ENCODE measurements at regions not wholly inside any gene's neighbourhood (a gene's known extent, or its start where the extent isn't known, plus 50 kb on each side); places are given as distances from the start of the nearest gene placed in this dataset.
"Not testable (repeated sequence)": the region's sequence is repeated elsewhere in the genome, so short reads cannot be mapped to it uniquely, and the experiment has no call there.

- FAIRE-seq = no peak
- DNase-seq (ENCODE audit: insufficient read length) = no peak
- no peak for TF ChIP-seq POLR2AphosphoS5 (IDR thresholded peaks at IDR 0.05; ENCODE audit: low read depth, low read length)
- no peak for TF ChIP-seq TAF1 (IDR thresholded peaks at IDR 0.05; ENCODE audit: borderline replicate concordance, low read depth, low read length)
- TF ChIP-seq POLR2A (IDR thresholded peaks at IDR 0.05; ENCODE audit: low read depth, low read length) = no peak
Observed at GRCh38 chr9:96156171-96156974, 145.6 kb downstream of the HSD17B3 start.

- DNase-seq (ENCODE audit: insufficient read length) (no peak), FAIRE-seq (no peak)
- TF ChIP-seq POLR2A (IDR thresholded peaks at IDR 0.05; ENCODE audit: low read depth, low read length) = no peak
- no peak for TF ChIP-seq POLR2AphosphoS5 (IDR thresholded peaks at IDR 0.05; ENCODE audit: low read depth, low read length)
- no peak for TF ChIP-seq TAF1 (IDR thresholded peaks at IDR 0.05; ENCODE audit: borderline replicate concordance, low read depth, low read length)
Observed at GRCh38 chr9:96154081-96154480, 147.9 kb downstream of the HSD17B3 start.

GRCh38 chr9:96152550-96152949, 149.4 kb downstream of the HSD17B3 start:
- FAIRE-seq (no peak), DNase-seq (ENCODE audit: insufficient read length) (no peak)
- TF ChIP-seq TAF1 (IDR thresholded peaks at IDR 0.05; ENCODE audit: borderline replicate concordance, low read depth, low read length) = no peak
- TF ChIP-seq POLR2AphosphoS5 (IDR thresholded peaks at IDR 0.05; ENCODE audit: low read depth, low read length) = no peak
- TF ChIP-seq POLR2A (IDR thresholded peaks at IDR 0.05; ENCODE audit: low read depth, low read length) = no peak

GRCh38 chr9:96150324-96151227, 151.4 kb downstream of the HSD17B3 start:
- TF ChIP-seq POLR2AphosphoS5 (IDR thresholded peaks at IDR 0.05; ENCODE audit: low read depth, low read length) (no peak), POLR2A (IDR thresholded peaks at IDR 0.05; ENCODE audit: low read depth, low read length) (no peak), TAF1 (IDR thresholded peaks at IDR 0.05; ENCODE audit: borderline replicate concordance, low read depth, low read length) (no peak)
- no peak for FAIRE-seq
- DNase-seq (ENCODE audit: insufficient read length) = no peak

GRCh38 chr9:96149533-96150280, 152.3 kb downstream of the HSD17B3 start:
- no peak for TF ChIP-seq POLR2A (IDR thresholded peaks at IDR 0.05; ENCODE audit: low read depth, low read length)
- no peak for TF ChIP-seq TAF1 (IDR thresholded peaks at IDR 0.05; ENCODE audit: borderline replicate concordance, low read depth, low read length)
- TF ChIP-seq POLR2AphosphoS5 (IDR thresholded peaks at IDR 0.05; ENCODE audit: low read depth, low read length) = no peak
- FAIRE-seq = no peak
- no peak for DNase-seq (ENCODE audit: insufficient read length)

- no peak for TF ChIP-seq TAF1 (IDR thresholded peaks at IDR 0.05; ENCODE audit: borderline replicate concordance, low read depth, low read length)
- TF ChIP-seq POLR2AphosphoS5 (IDR thresholded peaks at IDR 0.05; ENCODE audit: low read depth, low read length) = no peak
- no peak for TF ChIP-seq POLR2A (IDR thresholded peaks at IDR 0.05; ENCODE audit: low read depth, low read length)
- DNase-seq (ENCODE audit: insufficient read length) (no peak), FAIRE-seq (no peak)
Observed at GRCh38 chr9:96148634-96149532, 153.1 kb downstream of the HSD17B3 start.

- FAIRE-seq; DNase-seq (ENCODE audit: insufficient read length): not testable (repeated sequence)
Observed at GRCh38 chr9:96147029-96147428, 154.9 kb downstream of the HSD17B3 start.

GRCh38 chr9:96141666-96142065, 160.3 kb downstream of the HSD17B3 start:
- no peak for FAIRE-seq
- TF ChIP-seq TAF1 (IDR thresholded peaks at IDR 0.05; ENCODE audit: borderline replicate concordance, low read depth, low read length) = no peak
- TF ChIP-seq POLR2A (IDR thresholded peaks at IDR 0.05; ENCODE audit: low read depth, low read length) = no peak
- TF ChIP-seq POLR2AphosphoS5 (IDR thresholded peaks at IDR 0.05; ENCODE audit: low read depth, low read length) = no peak
- no peak for DNase-seq (ENCODE audit: insufficient read length)

- TF ChIP-seq POLR2A (IDR thresholded peaks at IDR 0.05; ENCODE audit: low read depth, low read length) (no peak), POLR2AphosphoS5 (IDR thresholded peaks at IDR 0.05; ENCODE audit: low read depth, low read length) (no peak)
- no peak for FAIRE-seq
- no peak for DNase-seq (ENCODE audit: insufficient read length)
Observed at GRCh38 chr9:96141128-96141474, 160.9 kb downstream of the HSD17B3 start.

GRCh38 chr9:96140296-96141127, 161.5 kb downstream of the HSD17B3 start:
- no peak for TF ChIP-seq POLR2A (IDR thresholded peaks at IDR 0.05; ENCODE audit: low read depth, low read length)
- no peak for TF ChIP-seq POLR2AphosphoS5 (IDR thresholded peaks at IDR 0.05; ENCODE audit: low read depth, low read length)
- no peak for TF ChIP-seq TAF1 (IDR thresholded peaks at IDR 0.05; ENCODE audit: borderline replicate concordance, low read depth, low read length)
- FAIRE-seq (no peak), DNase-seq (ENCODE audit: insufficient read length) (no peak)
